MCF 10A (cell line): ENCODE measurements at regions not wholly inside any gene's neighbourhood (a gene's known extent, or its start where the extent isn't known, plus 50 kb on each side); places are given as distances from the start of the nearest gene placed in this dataset.

ENCODE experiments used
- BruUV-seq: library from RNA; stranded (reverse); fragments of 400-500 nt; replicated peaks from 2 replicates; lab custom pipeline; 2021; lab: Mats Ljungman, UMichigan
- CTCF ChIA-PET: fragments of 300-600 bp; sonication (Branson Sonifier 250); formaldehyde crosslinking; extraction: SDS; loops from one replicate; lab custom pipeline; 2021; ENCODE audit warnings: antibody characterized with exemption, inconsistent platforms; lab: Yijun Ruan, JAX
- POLR2A ChIA-PET: fragments of 300-600, 350-650 bp; sonication (Branson Sonifier 250); formaldehyde crosslinking; extraction: SDS; loops from one replicate; lab custom pipeline; 2020; ENCODE audit warnings: antibody characterized with exemption, inconsistent platforms; lab: Yijun Ruan, JAX
- DNase-seq: peaks from one replicate; pipeline ENCODE4 v3.0.0-alpha.2; 2018; ENCODE audit not compliant: unreplicated experiment
- H3K27ac Mint-ChIP-seq: one replicate; pipeline ENCODE4 v1.8.0; 2022; ENCODE audit warnings: mild to moderate bottlenecking, low read depth, mixed read lengths; ENCODE audit not compliant: unreplicated experiment
- H3K27me3 Mint-ChIP-seq: one replicate; pipeline ENCODE4 v1.8.0; 2022; ENCODE audit warnings: mixed read lengths; ENCODE audit not compliant: insufficient read depth, unreplicated experiment
- H3K36me3 Mint-ChIP-seq: one replicate; pipeline ENCODE4 v1.8.0; 2022; ENCODE audit warnings: mild to moderate bottlenecking, moderate library complexity, mixed read lengths; ENCODE audit not compliant: insufficient read depth, unreplicated experiment
- H3K4me1 Mint-ChIP-seq: one replicate; pipeline ENCODE4 v1.8.0; 2022; ENCODE audit warnings: mixed read lengths; ENCODE audit not compliant: insufficient read depth, unreplicated experiment
- H3K4me3 Mint-ChIP-seq: one replicate; pipeline ENCODE4 v1.8.0; 2022; ENCODE audit warnings: mild to moderate bottlenecking, moderate library complexity, mixed read lengths; ENCODE audit not compliant: unreplicated experiment
- H3K9me3 Mint-ChIP-seq: one replicate; pipeline ENCODE4 v1.8.0; 2022; ENCODE audit warnings: mixed read lengths; ENCODE audit not compliant: unreplicated experiment
- CTCF ChIP-seq: fragments of 200-600 bp; IDR thresholded peaks from one replicate; pipeline ENCODE4 v1.8.0; 2022; ENCODE audit warnings: antibody characterized with exemption, mild to moderate bottlenecking; ENCODE audit not compliant: unreplicated experiment
- intact Hi-C: fragments of 100-400 bp; cut with micrococcal nuclease; formaldehyde crosslinking; loops from 2 replicates; pipeline ENCODE4 v1.14.1; 2022

DNA sequence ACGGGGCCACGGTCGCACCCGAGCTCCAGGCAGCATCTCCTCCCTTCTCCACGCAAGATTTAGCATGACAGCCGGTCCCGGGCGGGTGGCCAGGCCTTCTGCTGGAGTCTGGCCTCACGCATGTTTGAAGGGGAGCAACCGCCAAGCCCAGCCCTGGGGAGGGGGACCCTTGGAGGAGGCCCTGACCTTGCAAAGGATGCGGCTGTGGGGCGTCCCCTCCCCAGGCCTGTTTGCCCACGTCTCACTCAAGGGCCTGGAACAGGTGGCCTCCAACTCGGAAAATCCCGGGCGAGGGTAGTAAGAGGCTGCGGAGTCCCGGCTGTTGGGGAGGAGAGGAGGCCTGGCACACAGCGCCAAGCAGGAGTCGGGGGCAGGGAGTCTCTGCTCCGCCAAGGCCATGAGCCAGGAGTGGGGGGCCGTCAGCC is 50.6 kb upstream of the DPYSL4 start:
- Mint-ChIP-seq H3K9me3 (no peaks in the 10 kb centered on the region), H3K27ac (no peak overlapping the region), H3K36me3 (no peaks in the 10 kb centered on the region), H3K4me3 (no peak overlapping the region), H3K4me1 (peaks cover 5% of the 10 kb centered on the region), H3K27me3 (no peaks in the 10 kb centered on the region)
- ChIA-PET POLR2A (no interaction called here), CTCF (no interaction called here)
- no peak for TF ChIP-seq CTCF
- no peak for DNase-seq
- intact Hi-C loops = no loop called here
- no TSS peak for BruUV-seq

GRCh38 chr10:132136689-132137088 is 50.1 kb upstream of the DPYSL4 start:
- TF ChIP-seq CTCF = no peak
- no peaks in the 10 kb centered on the region for H3K27me3 Mint-ChIP-seq
- POLR2A ChIA-PET = no interaction called here
- no TSS peak for BruUV-seq
- no peak overlapping the region for H3K27ac Mint-ChIP-seq
- H3K4me3 Mint-ChIP-seq = no peak overlapping the region
- DNase-seq = no peak
- H3K4me1 Mint-ChIP-seq = peaks cover 5% of the 10 kb centered on the region
- intact Hi-C loops = no loop called here
- CTCF ChIA-PET = no interaction called here
- H3K9me3 Mint-ChIP-seq = no peaks in the 10 kb centered on the region
- no peaks in the 10 kb centered on the region for H3K36me3 Mint-ChIP-seq
